ENCODE measurements at regions not wholly inside any gene's neighbourhood (a gene's known extent, or its start where the extent isn't known, plus 50 kb on each side); places are given as distances from the start of the nearest gene placed in this dataset.

- DNase-seq (ENCODE audit: extremely low spot score, insufficient read length, low read depth): no peak
- no peak for FAIRE-seq
Observed at GRCh38 chr9:118606668-118607067, 762.6 kb downstream of the BRINP1 start.

DNA sequence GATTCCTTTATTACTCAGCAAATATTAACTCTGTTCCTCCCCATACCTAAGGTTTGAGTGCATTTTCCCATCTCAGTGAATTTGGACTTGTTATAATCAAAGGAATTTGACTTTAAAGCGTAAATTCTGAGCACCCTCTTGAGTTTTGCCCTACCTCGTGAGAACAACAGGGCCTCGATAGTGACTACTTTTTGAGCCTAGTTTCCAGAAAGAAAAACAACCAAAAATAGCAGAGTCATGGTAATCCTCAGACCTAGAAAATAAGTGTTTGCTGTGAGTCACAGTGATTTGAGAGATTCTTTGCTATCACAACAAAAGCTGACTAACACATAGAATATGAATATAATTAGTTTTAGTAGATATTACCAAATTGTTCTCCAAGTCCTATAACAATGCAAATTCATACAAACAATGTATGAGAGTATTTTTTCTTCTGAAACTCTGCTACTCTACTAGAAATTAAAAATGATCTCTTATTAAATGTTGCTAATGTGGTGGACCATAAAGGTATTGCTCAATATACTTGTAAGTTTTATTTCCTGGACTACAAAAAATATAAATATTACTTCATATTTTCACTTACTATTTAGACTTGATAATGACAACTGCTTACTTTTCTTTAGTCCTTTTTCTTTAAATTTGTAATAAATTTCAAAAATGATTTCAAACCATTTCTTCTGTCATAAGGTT lies 759.7 kb downstream of the BRINP1 start:
- FAIRE-seq (no peak), DNase-seq (ENCODE audit: extremely low spot score, insufficient read length, low read depth) (no peak)

DNA sequence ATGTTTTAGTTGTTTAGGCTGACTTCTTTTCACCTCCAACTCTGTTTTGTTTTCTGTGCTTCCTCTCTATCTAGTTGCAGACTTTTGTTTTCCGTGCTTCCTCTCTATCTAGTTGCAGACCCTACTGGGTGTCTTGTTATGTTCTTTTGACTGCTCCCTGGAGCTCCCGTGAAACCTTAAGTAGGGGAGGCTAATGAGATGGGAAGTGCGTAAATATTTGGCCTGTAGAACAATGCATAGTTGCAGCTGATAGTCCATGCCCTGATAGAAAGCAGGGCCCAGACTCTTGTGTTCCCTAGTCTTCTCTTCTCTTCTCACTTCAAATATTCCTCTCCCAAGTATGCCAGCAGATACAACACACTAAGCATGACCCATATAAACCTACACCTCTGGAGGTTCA lies 757.0 kb downstream of the BRINP1 start:
- FAIRE-seq (no peak), DNase-seq (ENCODE audit: extremely low spot score, insufficient read length, low read depth) (no peak)

DNA sequence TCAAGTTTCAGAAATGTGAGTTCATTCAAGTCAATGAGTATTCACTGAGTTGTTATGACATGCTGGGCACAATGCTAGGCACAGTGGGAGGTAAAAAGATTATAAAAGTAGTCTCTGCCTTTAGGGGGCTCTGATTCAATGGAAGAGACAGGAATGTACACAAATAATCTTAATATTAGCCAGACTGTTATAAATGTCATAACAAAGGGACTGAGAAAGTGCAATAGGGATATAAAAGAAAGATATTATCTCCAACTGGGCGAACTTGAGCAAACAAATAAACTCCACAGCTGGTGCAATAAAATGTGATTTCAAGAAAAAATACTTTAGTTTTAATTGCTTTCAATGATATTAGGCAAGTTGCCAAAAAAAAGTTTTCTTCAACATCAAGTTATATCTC lies 755.2 kb downstream of the BRINP1 start:
- FAIRE-seq (no peak), DNase-seq (ENCODE audit: extremely low spot score, insufficient read length, low read depth) (no peak)

- no peak for DNase-seq (ENCODE audit: extremely low spot score, insufficient read length, low read depth)
- no peak for FAIRE-seq
Observed at GRCh38 chr9:118618084-118618483, 751.2 kb downstream of the BRINP1 start.

- DNase-seq (ENCODE audit: extremely low spot score, insufficient read length, low read depth): no peak
Observed at GRCh38 chr9:118618849-118619248, 750.4 kb downstream of the BRINP1 start.

DNA sequence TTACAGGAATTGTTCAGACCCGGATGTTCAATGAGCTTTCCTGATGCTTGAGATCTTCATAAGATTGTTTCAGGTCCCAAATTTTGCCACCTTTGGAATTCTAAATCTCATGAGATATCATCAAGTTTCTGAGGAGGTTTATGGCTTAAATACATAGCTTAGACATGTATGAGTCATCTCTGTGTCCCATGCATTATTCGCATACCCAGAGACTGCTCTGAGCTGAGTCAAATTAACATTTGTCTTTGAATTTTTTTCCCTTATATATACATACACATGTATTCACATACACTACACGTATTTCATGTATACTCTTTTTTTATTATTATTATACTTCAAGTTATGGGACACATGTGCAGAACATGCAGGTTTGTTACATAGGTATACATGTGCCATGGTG lies 744.6 kb downstream of the BRINP1 start:
- FAIRE-seq (no peak), DNase-seq (ENCODE audit: extremely low spot score, insufficient read length, low read depth) (no peak)

More at GRCh38 chr9:118618849-118619248, 750.4 kb downstream of the BRINP1 start:
- FAIRE-seq: no peak

DNA sequence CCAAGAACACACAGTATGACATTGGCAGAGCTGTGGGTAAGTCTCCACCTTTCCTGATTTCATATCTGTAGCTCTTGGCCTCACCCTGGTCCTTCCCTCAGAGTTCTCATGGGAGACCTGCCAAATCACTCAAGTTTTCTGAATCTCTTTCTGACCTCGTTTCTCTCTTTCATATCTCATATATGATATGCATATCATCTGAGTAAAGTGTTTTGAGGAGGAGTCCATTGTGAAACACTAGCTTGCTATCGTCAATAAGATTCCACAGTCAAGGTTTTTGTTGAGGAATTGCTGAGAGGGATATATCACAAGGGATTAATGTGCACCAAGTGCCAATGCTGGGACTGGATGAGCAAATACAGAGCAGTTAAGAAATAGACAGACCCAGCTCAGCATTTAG lies 739.2 kb downstream of the BRINP1 start:
- no peak for DNase-seq (ENCODE audit: extremely low spot score, insufficient read length, low read depth)
- no peak for FAIRE-seq

DNA sequence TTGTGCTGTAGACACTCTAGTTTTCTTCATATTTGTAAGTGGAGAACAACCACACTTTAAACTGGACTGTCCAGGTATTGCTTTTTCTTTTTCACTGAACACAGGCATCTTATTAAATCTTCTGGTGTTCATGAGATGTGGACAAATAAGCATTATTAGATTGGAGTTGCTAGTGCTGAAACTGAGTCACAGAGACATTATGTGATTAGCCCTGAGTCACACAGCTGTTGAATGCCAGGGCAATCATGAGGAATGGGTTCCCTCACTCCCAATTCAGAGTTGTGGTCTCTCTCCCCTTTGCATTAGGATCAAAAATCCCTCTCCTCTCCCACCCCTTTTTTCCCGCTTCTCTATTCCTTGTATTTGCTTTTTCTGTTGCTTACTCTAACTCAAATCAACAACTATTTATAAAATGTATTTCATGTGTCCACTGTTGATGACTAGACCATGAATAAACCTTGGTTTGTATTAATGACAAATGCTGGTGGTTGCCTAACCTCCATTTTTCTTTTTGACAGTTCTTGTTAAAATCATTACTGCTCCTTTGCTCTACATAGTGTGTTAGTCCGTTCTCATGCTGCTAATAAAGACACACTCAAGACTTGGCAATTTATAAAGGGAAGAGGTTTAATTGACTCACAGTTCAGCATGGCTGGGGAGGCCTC lies 738.2 kb downstream of the BRINP1 start:
- no peak for FAIRE-seq

GRCh38 chr9:118631956-118632355 lies 737.3 kb downstream of the BRINP1 start:
- DNase-seq (ENCODE audit: extremely low spot score, insufficient read length, low read depth) (no peak), FAIRE-seq (no peak)

More for the DNA sequence above, 738.2 kb downstream of the BRINP1 start:
- DNase-seq (ENCODE audit: extremely low spot score, insufficient read length, low read depth): no peak

DNA sequence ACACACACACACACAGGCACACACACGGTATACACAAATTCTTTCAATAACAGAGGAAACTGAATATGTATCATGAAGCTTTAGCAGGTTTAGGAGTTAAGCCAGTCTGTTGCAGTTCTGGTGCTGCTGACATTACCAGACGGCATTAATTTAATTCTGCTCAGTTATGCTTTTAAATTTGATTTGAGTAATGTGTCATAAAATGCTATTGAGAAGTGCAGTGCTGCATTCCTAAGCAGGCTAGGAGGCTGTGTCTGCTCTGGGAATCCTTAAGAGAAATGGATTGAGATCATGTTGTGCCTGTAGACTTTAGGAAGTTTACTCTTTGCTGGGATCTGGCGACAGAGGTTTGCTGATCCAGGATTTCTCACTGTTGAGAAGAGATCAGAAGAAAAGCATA lies 733.8 kb downstream of the BRINP1 start:
- FAIRE-seq (no peak), DNase-seq (ENCODE audit: extremely low spot score, insufficient read length, low read depth) (no peak)

DNA sequence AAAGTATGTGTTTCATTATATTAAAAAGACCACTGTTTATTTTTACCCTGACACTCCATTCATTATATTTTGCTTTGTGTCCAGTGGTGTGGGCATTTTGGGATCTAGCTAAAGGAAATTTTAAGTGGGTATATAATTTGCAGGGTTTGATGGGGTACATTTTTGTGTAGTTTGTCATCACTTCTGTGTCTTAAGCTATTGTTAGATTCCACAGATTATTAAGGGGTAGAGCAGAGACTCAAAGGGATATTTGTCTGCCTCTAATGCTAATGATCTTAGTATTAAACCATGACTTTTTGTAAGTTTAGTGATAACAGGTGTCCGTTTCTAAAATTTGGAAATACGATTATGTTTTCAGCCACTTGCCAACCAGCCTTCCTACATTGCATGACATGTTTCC lies 731.6 kb downstream of the BRINP1 start:
- DNase-seq (ENCODE audit: extremely low spot score, insufficient read length, low read depth) (no peak), FAIRE-seq (no peak)

GRCh38 chr9:118640836-118641560 lies 728.2 kb downstream of the BRINP1 start:
- DNase-seq (ENCODE audit: extremely low spot score, insufficient read length, low read depth) (no peak), FAIRE-seq (no peak)

DNA sequence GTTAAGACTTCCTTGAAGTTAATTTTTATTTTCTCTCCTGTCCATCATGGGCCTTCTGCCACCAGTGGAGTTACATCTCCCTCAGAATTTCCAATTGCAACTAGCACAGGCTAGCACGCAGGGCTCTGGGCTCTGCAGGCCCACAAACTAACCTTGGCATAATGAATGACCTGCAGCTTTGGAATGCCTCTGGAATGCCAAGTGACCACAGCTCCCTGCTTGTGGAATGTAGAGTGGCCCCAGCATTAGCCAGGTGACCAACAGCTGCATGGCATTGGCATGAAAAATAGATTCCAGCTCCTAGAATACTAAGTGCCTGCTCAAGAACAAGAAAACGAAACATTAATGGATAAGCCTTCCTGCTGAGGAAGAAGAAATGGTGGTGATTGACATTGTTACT lies 726.1 kb downstream of the BRINP1 start:
- no peak for FAIRE-seq

DNA sequence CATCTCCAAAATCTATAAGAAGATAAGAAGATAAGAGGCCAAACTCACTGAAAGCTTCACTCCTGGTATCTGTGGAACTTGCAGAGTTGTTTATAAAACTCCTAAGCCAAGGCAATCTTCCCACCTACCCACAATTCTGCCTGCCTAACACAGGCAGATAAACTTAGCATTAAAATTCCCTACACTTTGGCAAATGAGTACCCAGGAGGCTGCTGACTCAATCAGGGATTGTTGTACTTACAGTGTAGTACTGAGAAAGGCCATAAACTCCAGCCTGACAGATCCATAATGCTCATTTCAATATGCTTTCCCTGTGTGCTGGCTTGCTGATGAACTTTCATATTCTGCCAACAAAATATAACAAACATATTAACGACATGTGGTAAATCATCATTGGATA lies 725.2 kb downstream of the BRINP1 start:
- no peak for FAIRE-seq
- DNase-seq (ENCODE audit: extremely low spot score, insufficient read length, low read depth): no peak

More for the DNA sequence above, 726.1 kb downstream of the BRINP1 start:
- DNase-seq (ENCODE audit: extremely low spot score, insufficient read length, low read depth): no peak

DNA sequence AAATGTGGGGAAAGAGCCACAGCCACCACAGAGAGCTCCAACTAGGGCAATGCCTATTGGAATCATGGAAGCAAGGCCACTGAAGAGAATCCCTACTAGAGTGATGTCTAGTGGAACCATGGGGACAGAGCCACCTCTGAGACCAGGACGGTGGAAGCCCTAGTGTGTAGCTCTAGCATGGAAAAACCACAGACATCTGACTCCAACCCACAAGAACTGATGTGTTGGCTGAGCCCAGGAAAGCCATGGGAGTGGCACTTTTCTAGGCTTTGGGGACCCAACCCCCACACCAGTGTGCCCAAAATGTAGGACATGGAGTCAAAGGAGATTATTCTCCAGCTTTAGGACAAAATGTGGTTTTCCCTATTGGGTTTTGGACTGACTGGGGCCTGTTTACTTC lies 721.9 kb downstream of the BRINP1 start:
- no peak for FAIRE-seq

DNA sequence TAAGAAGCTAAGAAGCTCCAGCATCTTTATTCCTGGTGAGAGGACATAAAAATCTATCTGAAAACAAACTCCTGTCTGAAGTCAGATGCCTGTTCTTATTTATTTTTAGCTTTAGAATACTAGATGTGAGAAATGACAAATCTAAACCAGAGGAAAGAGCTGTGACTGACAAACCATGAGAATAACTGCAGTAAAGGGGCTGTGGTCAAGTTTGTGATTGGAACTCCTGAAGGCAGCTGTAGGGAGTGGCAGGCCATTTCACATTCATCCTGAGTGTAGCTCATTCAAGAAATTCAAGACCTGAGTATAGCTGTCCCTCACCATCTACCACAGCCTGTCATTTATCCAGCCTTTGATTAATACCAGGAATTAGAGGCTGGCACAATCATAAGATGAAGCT lies 718.8 kb downstream of the BRINP1 start:
- DNase-seq (ENCODE audit: extremely low spot score, insufficient read length, low read depth): no peak
- FAIRE-seq: no peak

More for the DNA sequence above, 721.9 kb downstream of the BRINP1 start:
- DNase-seq (ENCODE audit: extremely low spot score, insufficient read length, low read depth): no peak

GRCh38 chr9:118651511-118651910 lies 717.7 kb downstream of the BRINP1 start:
- no peak for FAIRE-seq
- no peak for DNase-seq (ENCODE audit: extremely low spot score, insufficient read length, low read depth)

- FAIRE-seq (no peak), DNase-seq (ENCODE audit: extremely low spot score, insufficient read length, low read depth) (no peak)
Observed at GRCh38 chr9:118652258-118652657, 717.0 kb downstream of the BRINP1 start.

- DNase-seq (ENCODE audit: extremely low spot score, insufficient read length, low read depth) (no peak), FAIRE-seq (no peak)
Observed at GRCh38 chr9:118652912-118653311, 716.3 kb downstream of the BRINP1 start.

DNA sequence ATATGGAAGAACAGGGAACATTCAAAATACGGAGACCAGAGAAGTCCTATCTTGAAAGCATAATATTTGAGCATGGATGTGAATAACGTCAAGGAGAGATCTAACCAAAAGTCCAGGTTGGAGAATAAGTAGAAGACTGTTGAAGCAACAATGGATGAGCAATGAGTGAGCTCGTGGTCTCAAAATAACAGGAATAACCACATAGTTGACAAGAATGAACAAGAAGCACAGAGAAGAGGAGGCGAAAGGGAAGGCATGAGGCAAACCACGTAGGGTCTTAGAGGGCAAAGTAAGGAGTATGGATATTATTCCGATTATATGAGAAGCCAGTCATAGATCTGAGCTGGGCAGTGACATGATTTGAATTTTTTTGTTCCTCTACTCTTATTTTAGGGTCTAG lies 710.2 kb downstream of the BRINP1 start:
- no peak for DNase-seq (ENCODE audit: extremely low spot score, insufficient read length, low read depth)
- FAIRE-seq: no peak
